ENCODE measurements at regions not wholly inside any gene's neighbourhood (a gene's known extent, or its start where the extent isn't known, plus 50 kb on each side); places are given as distances from the start of the nearest gene placed in this dataset.

DNA sequence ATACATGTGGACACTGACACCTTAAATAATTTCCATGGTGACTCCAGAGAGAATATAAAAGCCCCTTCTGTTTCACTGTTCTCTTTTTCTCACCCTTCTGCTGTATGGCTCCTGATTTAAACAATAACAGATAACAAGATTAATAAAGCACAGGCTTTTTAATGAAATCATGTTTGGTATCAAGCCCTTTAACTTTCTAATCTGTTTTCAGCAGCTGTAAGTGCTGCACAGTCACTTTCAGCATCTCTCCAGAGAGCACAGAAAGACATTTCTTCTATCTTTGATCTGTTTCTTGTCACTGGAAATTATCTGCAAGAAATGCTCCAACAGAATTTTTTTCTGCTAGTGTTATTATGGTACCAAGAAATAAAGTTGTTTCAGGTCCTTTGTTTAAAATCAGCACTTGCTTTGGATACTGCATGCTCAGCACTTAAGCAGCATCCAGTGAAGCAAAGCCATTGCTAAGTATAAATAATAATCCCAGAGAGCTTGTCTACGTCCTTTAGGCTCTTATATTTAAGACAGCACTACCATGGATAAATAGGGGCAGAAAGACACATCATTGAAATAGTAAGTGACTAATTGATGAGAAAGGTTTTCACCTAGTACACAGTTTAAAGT lies 134.2 kb upstream of the CARD18 start:
- Mint-ChIP-seq H3K36me3 (no peaks in the 10 kb centered on the region), H3K4me1 (no peaks in the 10 kb centered on the region), H3K4me3 (no peak overlapping the region), H3K27ac (no peak overlapping the region), H3K9me3 (ENCODE audit: low read depth) (no peaks in the 10 kb centered on the region), H3K27me3 (peaks cover 5% of the 10 kb centered on the region)
- CTCF ChIA-PET, result no interaction called here
- ATAC-seq, result no peak
- no peak for DNase-seq

GRCh38 chr11:105269862-105270261 lies 130.3 kb upstream of the CARD18 start:
- H3K27ac Mint-ChIP-seq, result no peak overlapping the region
- H3K9me3 Mint-ChIP-seq (ENCODE audit: low read depth), result no peaks in the 10 kb centered on the region
- no peaks in the 10 kb centered on the region for H3K36me3 Mint-ChIP-seq
- no peak overlapping the region for H3K4me3 Mint-ChIP-seq
- DNase-seq, result no peak
- H3K27me3 Mint-ChIP-seq, result peaks cover 5% of the 10 kb centered on the region
- no peak for ATAC-seq
- CTCF ChIA-PET, result no interaction called here
- H3K4me1 Mint-ChIP-seq, result no peaks in the 10 kb centered on the region

- H3K9me3 Mint-ChIP-seq (ENCODE audit: low read depth), result no peaks in the 10 kb centered on the region
- H3K27me3 Mint-ChIP-seq, result peaks cover 3% of the 10 kb centered on the region
- no peak overlapping the region for H3K4me3 Mint-ChIP-seq
- CTCF ChIA-PET, result no interaction called here
- ATAC-seq (no peak), DNase-seq (no peak)
- H3K27ac Mint-ChIP-seq, result no peak overlapping the region
- no peaks in the 10 kb centered on the region for H3K36me3 Mint-ChIP-seq
- no peaks in the 10 kb centered on the region for H3K4me1 Mint-ChIP-seq
Measured at GRCh38 chr11:105268404-105269062, 129.0 kb upstream of the CARD18 start.

DNA sequence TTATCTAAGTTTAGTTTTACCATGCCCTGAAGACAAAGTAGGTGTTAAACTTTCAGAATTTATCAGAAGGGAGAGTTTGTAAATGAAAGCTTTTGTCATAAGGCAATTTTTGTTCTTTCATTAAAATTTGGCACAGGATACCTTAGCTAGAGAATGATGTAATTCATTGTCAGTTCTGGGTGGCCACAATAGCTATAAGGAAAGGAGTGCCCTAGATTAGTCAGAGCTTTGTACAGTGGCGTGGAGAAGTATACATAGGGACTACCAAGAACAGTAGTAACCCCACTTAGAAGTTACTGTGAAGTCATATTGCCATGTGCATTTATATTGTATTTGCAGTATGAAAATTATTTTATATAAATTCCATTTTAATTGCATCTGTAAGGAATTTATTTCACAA lies 126.3 kb upstream of the CARD18 start:
- Mint-ChIP-seq H3K36me3 (no peaks in the 10 kb centered on the region), H3K4me1 (no peaks in the 10 kb centered on the region), H3K4me3 (no peak overlapping the region), H3K27me3 (peaks cover 5% of the 10 kb centered on the region), H3K9me3 (ENCODE audit: low read depth) (no peaks in the 10 kb centered on the region), H3K27ac (no peak overlapping the region)
- no peak for DNase-seq
- ATAC-seq, result no peak
- CTCF ChIA-PET, result no interaction called here

GRCh38 chr11:105260976-105261375 lies 121.4 kb upstream of the CARD18 start:
- peaks cover 5% of the 10 kb centered on the region for H3K27me3 Mint-ChIP-seq
- H3K27ac Mint-ChIP-seq, result no peak overlapping the region
- no peaks in the 10 kb centered on the region for H3K36me3 Mint-ChIP-seq
- ATAC-seq, result no peak
- DNase-seq, result no peak
- no peak overlapping the region for H3K4me3 Mint-ChIP-seq
- H3K9me3 Mint-ChIP-seq (ENCODE audit: low read depth), result no peaks in the 10 kb centered on the region
- no peaks in the 10 kb centered on the region for H3K4me1 Mint-ChIP-seq
- CTCF ChIA-PET, result no interaction called here

GRCh38 chr11:105245781-105246315 lies 106.3 kb upstream of the CARD18 start:
- Mint-ChIP-seq H3K4me3 (no peak overlapping the region), H3K36me3 (no peaks in the 10 kb centered on the region), H3K9me3 (ENCODE audit: low read depth) (no peaks in the 10 kb centered on the region), H3K4me1 (no peaks in the 10 kb centered on the region), H3K27me3 (peaks cover 2% of the 10 kb centered on the region), H3K27ac (no peak overlapping the region)
- no peak for DNase-seq
- CTCF ChIA-PET, result no interaction called here
- ATAC-seq, result no peak

GRCh38 chr11:105244160-105244825 lies 104.7 kb upstream of the CARD18 start:
- ATAC-seq (no peak), DNase-seq (no peak)
- peaks cover 2% of the 10 kb centered on the region for H3K27me3 Mint-ChIP-seq
- no peaks in the 10 kb centered on the region for H3K4me1 Mint-ChIP-seq
- no peaks in the 10 kb centered on the region for H3K36me3 Mint-ChIP-seq
- H3K4me3 Mint-ChIP-seq, result no peak overlapping the region
- CTCF ChIA-PET, result no interaction called here
- no peaks in the 10 kb centered on the region for H3K9me3 Mint-ChIP-seq (ENCODE audit: low read depth)
- H3K27ac Mint-ChIP-seq, result no peak overlapping the region

DNA sequence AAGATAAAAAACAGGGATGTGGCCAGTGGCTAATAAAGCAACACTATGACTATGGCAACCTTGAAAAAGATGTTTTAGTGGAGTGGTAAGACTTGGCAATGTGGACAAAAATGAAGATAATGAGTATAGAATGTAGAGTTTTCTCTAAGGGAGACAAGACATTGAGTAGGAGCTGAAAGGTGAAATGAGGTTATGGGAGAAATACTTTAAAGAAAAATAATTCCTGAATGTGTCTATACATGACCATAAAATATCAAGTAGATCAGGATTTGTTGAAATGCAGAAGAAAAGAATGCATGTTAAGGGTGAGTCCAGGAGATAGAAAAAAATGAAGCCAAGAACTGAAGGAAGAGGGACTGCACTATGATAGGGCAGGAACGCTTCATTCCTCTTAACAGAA lies 101.6 kb upstream of the CARD18 start:
- Mint-ChIP-seq H3K27me3 (peaks cover 4% of the 10 kb centered on the region), H3K27ac (no peak overlapping the region), H3K36me3 (no peaks in the 10 kb centered on the region), H3K9me3 (ENCODE audit: low read depth) (no peaks in the 10 kb centered on the region), H3K4me1 (no peaks in the 10 kb centered on the region), H3K4me3 (no peak overlapping the region)
- no peak for DNase-seq
- no peak for ATAC-seq
- CTCF ChIA-PET, result no interaction called here

DNA sequence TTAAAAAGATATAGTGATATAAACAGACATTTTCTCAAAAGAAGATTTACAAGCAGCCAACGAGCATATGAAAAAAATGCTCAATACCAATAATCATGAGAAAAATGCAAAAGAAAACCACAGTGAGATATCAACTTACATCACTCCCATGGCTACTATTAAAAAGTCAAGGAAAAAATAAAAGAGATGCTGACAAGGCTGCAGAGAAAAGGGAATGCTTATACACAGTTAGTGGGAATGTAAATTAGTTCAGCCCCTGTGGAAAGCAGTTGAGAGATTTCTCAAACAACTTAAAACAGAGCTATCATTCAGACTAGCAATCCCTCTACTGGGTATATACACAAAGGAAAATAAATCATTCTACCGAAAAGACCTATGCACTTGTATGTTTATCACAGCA lies 97.1 kb upstream of the CARD18 start:
- Mint-ChIP-seq H3K27ac (no peak overlapping the region), H3K36me3 (no peaks in the 10 kb centered on the region), H3K4me1 (no peaks in the 10 kb centered on the region), H3K27me3 (peaks cover 8% of the 10 kb centered on the region), H3K4me3 (no peak overlapping the region), H3K9me3 (ENCODE audit: low read depth) (no peaks in the 10 kb centered on the region)
- ATAC-seq (no peak), DNase-seq (no peak)
- CTCF ChIA-PET, result no interaction called here

DNA sequence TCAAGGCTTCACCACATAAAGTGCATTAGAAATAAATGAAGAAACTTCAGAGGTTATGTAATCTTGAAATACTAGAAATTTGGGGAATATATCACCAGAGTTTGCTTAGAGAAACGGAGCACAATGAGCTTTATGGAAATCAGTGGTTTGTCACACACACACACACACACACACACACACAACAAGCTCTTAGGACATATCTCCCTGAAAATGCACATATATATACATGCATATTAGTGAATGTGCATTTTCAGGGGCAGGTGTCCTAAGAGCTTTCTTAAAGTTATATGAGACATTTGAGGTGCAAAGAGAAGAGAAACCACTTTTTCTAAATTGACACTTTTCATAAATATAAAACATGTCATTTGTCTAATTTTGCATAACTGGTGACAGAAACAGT lies 93.7 kb upstream of the CARD18 start:
- Mint-ChIP-seq H3K9me3 (ENCODE audit: low read depth) (no peaks in the 10 kb centered on the region), H3K4me1 (no peaks in the 10 kb centered on the region), H3K27me3 (peaks cover 8% of the 10 kb centered on the region), H3K36me3 (no peaks in the 10 kb centered on the region), H3K27ac (no peak overlapping the region), H3K4me3 (no peak overlapping the region)
- DNase-seq (no peak), ATAC-seq (no peak)
- CTCF ChIA-PET, result no interaction called here

- Mint-ChIP-seq H3K27me3 (peaks cover 6% of the 10 kb centered on the region), H3K4me3 (no peak overlapping the region), H3K27ac (no peak overlapping the region), H3K4me1 (no peaks in the 10 kb centered on the region), H3K36me3 (no peaks in the 10 kb centered on the region), H3K9me3 (ENCODE audit: low read depth) (no peaks in the 10 kb centered on the region)
- CTCF ChIA-PET, result no interaction called here
- ATAC-seq (no peak), DNase-seq (no peak)
Measured at GRCh38 chr11:105232021-105232420, 92.5 kb upstream of the CARD18 start.

DNA sequence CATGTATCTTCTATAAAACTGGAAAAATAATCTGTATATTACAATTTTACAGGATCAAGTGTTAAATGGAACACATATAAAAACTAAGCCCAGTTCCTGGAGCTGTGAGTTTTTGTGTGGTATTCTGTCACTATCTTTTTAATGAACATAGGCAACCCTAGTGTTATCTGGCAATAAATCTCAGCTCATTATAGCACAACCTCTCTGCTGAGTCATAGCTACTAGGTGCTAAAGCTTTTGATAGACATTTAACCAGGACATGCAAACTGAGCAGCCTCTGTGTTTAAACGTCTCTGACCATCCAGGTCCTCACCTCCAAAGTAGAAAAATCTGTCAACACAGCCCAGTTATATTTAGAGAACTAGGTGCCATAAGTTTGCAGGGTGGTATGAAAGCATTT lies 91.0 kb upstream of the CARD18 start:
- CTCF ChIA-PET, result no interaction called here

DNA sequence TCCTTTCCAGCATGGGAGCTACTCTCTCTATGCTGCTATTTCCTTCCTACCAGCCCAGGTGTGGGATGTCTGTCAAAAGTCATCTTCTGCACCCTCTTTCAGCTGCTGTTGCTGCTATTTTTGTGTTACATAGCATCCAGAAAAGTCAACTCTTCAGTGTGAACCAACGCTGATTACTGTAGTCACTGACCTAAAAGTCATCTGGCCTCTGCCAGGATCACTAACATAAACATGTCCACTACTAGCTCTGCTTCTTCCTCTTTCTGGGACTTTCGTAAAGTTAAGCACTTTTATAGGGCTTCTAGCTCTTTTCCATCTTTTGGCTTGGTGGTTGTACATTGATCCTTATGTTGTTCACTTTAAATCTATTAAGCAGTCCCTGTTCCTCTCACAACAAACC lies 90.2 kb upstream of the CARD18 start:
- H3K27me3 Mint-ChIP-seq, result peaks cover 8% of the 10 kb centered on the region
- no peak overlapping the region for H3K4me3 Mint-ChIP-seq
- no peak for ATAC-seq
- H3K9me3 Mint-ChIP-seq (ENCODE audit: low read depth), result no peaks in the 10 kb centered on the region
- no peak overlapping the region for H3K27ac Mint-ChIP-seq
- DNase-seq, result no peak
- H3K4me1 Mint-ChIP-seq, result no peaks in the 10 kb centered on the region
- H3K36me3 Mint-ChIP-seq, result no peaks in the 10 kb centered on the region
- CTCF ChIA-PET, result no interaction called here

More for the DNA sequence above, 91.0 kb upstream of the CARD18 start:
- H3K36me3 Mint-ChIP-seq, result no peaks in the 10 kb centered on the region
- H3K9me3 Mint-ChIP-seq (ENCODE audit: low read depth), result no peaks in the 10 kb centered on the region
- peaks cover 6% of the 10 kb centered on the region for H3K27me3 Mint-ChIP-seq
- ATAC-seq (no peak), DNase-seq (no peak)
- H3K27ac Mint-ChIP-seq, result no peak overlapping the region
- no peaks in the 10 kb centered on the region for H3K4me1 Mint-ChIP-seq
- no peak overlapping the region for H3K4me3 Mint-ChIP-seq

DNA sequence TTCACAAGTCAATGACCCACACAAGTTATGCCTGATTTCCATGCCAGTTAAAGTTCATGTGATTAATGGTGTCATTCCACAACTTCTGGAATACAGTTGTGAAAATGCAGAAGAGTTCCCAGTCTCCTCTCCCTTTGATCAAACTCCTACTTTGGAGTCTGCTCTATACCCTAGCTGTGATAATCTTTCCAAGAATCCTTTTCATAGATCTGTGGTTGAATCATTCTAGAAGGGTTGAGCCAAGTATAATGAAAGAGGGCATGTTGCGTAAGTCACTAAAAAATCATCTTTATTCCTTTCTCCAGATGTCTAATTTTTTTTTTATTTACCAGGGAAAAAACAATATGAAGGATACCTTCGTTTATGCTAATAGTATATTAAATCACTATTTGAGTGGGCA lies 89.7 kb upstream of the CARD18 start:
- Mint-ChIP-seq H3K4me1 (no peaks in the 10 kb centered on the region), H3K36me3 (no peaks in the 10 kb centered on the region), H3K9me3 (ENCODE audit: low read depth) (no peaks in the 10 kb centered on the region), H3K27ac (no peak overlapping the region), H3K4me3 (no peak overlapping the region), H3K27me3 (peaks cover 8% of the 10 kb centered on the region)
- CTCF ChIA-PET, result no interaction called here
- DNase-seq (no peak), ATAC-seq (no peak)

Measured in activated CD8-positive, alpha-beta memory T cell treated with anti-CD3 and anti-CD28 coated beads, Interleukin-2, amount 10 ng/mL, durations not matched to agents 7 days and 5 days (primary cell).